ENCODE measurements at regions not wholly inside any gene's neighbourhood (a gene's known extent, or its start where the extent isn't known, plus 50 kb on each side); places are given as distances from the start of the nearest gene placed in this dataset.

DNA sequence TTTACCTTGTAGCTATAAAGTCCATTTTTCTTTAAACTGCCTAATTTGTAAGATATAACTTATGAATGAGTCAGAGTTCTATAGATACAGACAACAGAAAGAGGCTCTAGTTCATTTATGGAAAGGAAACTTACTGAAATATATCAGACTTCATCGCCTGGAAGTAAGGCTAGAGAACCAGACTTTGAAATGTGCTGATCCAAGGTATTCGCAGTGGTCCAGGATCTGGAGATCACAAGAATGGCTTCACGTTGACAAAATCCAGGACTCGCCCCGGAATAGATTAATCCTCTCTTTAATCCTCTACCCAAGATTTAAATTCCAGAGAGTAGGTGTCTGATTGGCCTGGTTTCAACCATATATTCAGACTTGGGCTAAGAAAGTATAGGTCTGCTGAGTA is 69.1 kb upstream of the LOC128125822 start:
- Histone ChIP-seq H3K27me3 (ENCODE audit: insufficient read depth, low read length) (no peaks in the 10 kb centered on the region), H3K36me3 (ENCODE audit: insufficient read depth, low read length) (no peaks in the 10 kb centered on the region), H3K27ac (ENCODE audit: low read depth, low read length) (no peak overlapping the region), H3K4me3 (ENCODE audit: low read length in 2 of 2) (no peak overlapping the region), H3K9me3 (ENCODE audit: control insufficient read depth in 1 of 2, low read length in 2 of 2) (no peaks in the 10 kb centered on the region), H3K4me1 (ENCODE audit: insufficient read depth, low read length) (no peaks in the 10 kb centered on the region)
- DNase-seq, result no peak
- intact Hi-C loops (cut with micrococcal nuclease), result loop anchor here (10.0 kb wide), 1 partner anchor 262 kb away; no protein-coding TSS in a partner anchor
- Mint-ChIP-seq H3K9me3 (no peaks in the 10 kb centered on the region), H3K4me1 (no peaks in the 10 kb centered on the region), H3K4me3 (no peak overlapping the region), H3K27ac (peak overlapping the region in 1 of 7 donors; percentile 31), H3K36me3 (no peaks in the 10 kb centered on the region), H3K27me3 (peaks cover 3% of the 10 kb centered on the region in 2 donors)
- ChIA-PET CTCF (ENCODE audit: partially characterized antibody) (no interaction called here), POLR2A (ENCODE audit: partially characterized antibody) (no interaction called here)

DNA sequence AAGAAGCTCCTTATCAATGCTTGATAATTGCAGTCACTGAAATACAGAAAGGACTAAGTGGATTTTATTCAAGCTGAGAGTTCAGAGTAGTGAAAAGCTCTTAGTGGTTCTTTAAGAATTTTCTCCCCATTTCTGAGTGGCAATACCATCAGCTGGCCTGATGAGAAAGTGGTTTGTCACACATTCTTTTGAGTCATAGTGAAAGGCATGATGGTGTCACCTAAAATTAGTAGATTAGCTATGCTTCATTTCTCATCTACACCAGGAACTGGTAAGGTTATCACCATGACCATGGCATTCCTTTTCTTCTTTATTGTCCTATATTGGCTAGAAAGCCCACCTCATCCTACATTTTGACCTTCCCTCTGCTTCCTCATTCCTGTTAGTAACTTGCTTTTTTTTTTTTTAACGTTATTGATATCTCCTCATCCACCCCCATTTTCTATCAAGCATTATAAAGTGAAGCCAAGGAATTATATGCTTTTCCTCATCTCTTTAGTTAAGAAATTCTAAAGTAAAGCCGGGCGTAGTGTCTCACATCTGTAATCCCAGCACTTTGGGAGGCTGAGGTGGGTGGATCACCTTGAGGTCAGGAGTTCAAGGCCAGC is 67.4 kb upstream of the LOC128125822 start:
- CTCF ChIA-PET (ENCODE audit: partially characterized antibody), result no interaction called here
- intact Hi-C loops (cut with micrococcal nuclease), result loop anchor here (10.0 kb wide), 1 partner anchor 260 kb away; no protein-coding TSS in a partner anchor
- H3K27me3 Mint-ChIP-seq, result peaks cover under 1 to 3% of the 10 kb centered on the region in 2 donors

GRCh38 chr6:63507096-63507495 is 65.2 kb upstream of the LOC128125822 start:
- Mint-ChIP-seq H3K27me3 (peaks cover 0 to 3% of the 10 kb centered on the region in 2 donors), H3K4me3 (no peak overlapping the region), H3K4me1 (no peaks in the 10 kb centered on the region), H3K27ac (no peak overlapping the region), H3K9me3 (no peaks in the 10 kb centered on the region), H3K36me3 (no peaks in the 10 kb centered on the region)
- ChIA-PET POLR2A (ENCODE audit: partially characterized antibody) (no interaction called here), CTCF (ENCODE audit: partially characterized antibody) (no interaction called here)
- Histone ChIP-seq H3K4me3 (ENCODE audit: low read length in 2 of 2) (no peak overlapping the region), H3K27ac (ENCODE audit: low read depth, low read length) (no peak overlapping the region), H3K36me3 (ENCODE audit: insufficient read depth, low read length) (no peaks in the 10 kb centered on the region), H3K9me3 (ENCODE audit: control insufficient read depth in 1 of 2, low read length in 2 of 2) (no peaks in the 10 kb centered on the region), H3K27me3 (ENCODE audit: insufficient read depth, low read length) (no peaks in the 10 kb centered on the region), H3K4me1 (ENCODE audit: insufficient read depth, low read length) (no peaks in the 10 kb centered on the region)
- intact Hi-C loops (cut with micrococcal nuclease), result loop anchor here (10.0 kb wide), 1 partner anchor 258 kb away; no protein-coding TSS in a partner anchor
- DNase-seq, result no peak

More for the DNA sequence above, 67.4 kb upstream of the LOC128125822 start:
- no peaks in the 10 kb centered on the region for H3K4me1 ChIP-seq (ENCODE audit: insufficient read depth, low read length)
- H3K4me1 Mint-ChIP-seq, result no peaks in the 10 kb centered on the region
- no peaks in the 10 kb centered on the region for H3K36me3 ChIP-seq (ENCODE audit: insufficient read depth, low read length)
- no peaks in the 10 kb centered on the region for H3K9me3 Mint-ChIP-seq
- no peak for DNase-seq
- POLR2A ChIA-PET (ENCODE audit: partially characterized antibody), result no interaction called here
- H3K27me3 ChIP-seq (ENCODE audit: insufficient read depth, low read length), result no peaks in the 10 kb centered on the region
- H3K27ac ChIP-seq (ENCODE audit: low read depth, low read length), result no peak overlapping the region
- no peak overlapping the region for H3K27ac Mint-ChIP-seq
- no peaks in the 10 kb centered on the region for H3K36me3 Mint-ChIP-seq
- H3K9me3 ChIP-seq (ENCODE audit: control insufficient read depth in 1 of 2, low read length in 2 of 2), result no peaks in the 10 kb centered on the region
- no peak overlapping the region for H3K4me3 Mint-ChIP-seq
- no peak overlapping the region for H3K4me3 ChIP-seq (ENCODE audit: low read length in 2 of 2)

DNA sequence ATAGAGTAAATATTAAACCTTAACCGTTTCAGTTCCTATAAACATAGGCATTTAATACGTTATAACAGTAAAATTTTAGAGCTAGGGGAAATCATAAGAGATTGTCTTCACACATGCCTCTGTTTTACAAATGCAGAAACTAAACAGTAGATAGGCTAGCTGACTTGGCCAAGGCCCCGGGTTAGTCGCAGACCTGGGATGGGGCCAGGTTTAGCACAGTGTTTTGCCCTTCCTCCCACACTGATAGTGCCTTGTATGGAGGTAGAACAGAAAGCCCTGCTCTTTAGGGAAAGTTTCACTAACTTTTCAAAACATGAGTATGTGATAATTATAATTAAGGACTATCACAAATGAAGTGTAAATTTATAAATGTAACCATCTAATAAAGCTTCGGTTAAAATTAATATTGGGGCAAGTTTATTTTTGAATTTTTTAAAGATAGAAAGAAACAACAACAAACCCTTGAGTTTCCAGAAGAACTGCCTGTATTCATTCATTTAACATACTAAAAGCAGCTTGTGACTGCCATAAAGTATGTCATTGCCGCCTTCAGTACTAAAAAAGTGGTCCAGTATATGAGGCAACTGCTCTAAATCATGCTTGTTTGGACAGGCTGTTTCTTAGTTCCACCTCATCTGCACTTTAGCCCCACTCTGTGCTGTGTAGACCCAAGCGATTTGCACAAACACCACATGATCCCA is 62.5 kb upstream of the LOC128125822 start:
- H3K27me3 Mint-ChIP-seq, result peaks cover 0 to 4% of the 10 kb centered on the region in 2 donors
- Histone ChIP-seq H3K27ac (ENCODE audit: low read depth, low read length) (no peak overlapping the region), H3K9me3 (ENCODE audit: control insufficient read depth in 1 of 2, low read length in 2 of 2) (no peaks in the 10 kb centered on the region), H3K27me3 (ENCODE audit: insufficient read depth, low read length) (no peaks in the 10 kb centered on the region), H3K4me3 (ENCODE audit: low read length in 2 of 2) (no peak overlapping the region), H3K4me1 (ENCODE audit: insufficient read depth, low read length) (no peaks in the 10 kb centered on the region), H3K36me3 (ENCODE audit: insufficient read depth, low read length) (no peaks in the 10 kb centered on the region)
- CTCF ChIA-PET (ENCODE audit: partially characterized antibody), result no interaction called here
- H3K9me3 Mint-ChIP-seq, result no peaks in the 10 kb centered on the region
- H3K27ac Mint-ChIP-seq, result no peak overlapping the region
- H3K36me3 Mint-ChIP-seq, result no peaks in the 10 kb centered on the region
- no peaks in the 10 kb centered on the region for H3K4me1 Mint-ChIP-seq
- POLR2A ChIA-PET (ENCODE audit: partially characterized antibody), result no interaction called here
- intact Hi-C loops (cut with micrococcal nuclease), result loop anchor here (10.0 kb wide), 1 partner anchor 255 kb away; no protein-coding TSS in a partner anchor
- DNase-seq, result no peak
- H3K4me3 Mint-ChIP-seq, result no peak overlapping the region

DNA sequence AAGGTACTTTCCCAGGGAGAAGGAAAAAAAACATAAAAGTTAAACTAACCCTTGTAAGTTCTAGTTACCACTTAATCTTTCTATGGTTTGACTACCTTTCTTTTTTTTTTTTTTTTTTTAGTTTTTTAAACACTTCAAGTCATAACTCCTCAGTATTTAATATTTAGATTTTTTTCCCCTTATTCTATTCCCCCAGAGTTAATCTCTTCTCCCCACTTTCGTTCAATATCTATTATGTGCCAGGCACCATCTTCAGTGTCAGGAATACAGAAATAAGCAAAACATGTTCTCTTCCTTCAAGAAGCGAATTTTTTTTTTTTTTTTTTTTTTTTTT is 62.0 kb upstream of the LOC128125822 start:
- POLR2A ChIA-PET (ENCODE audit: partially characterized antibody), result no interaction called here
- Mint-ChIP-seq H3K27me3 (peaks cover 0 to 1% of the 10 kb centered on the region in 2 donors), H3K4me1 (no peaks in the 10 kb centered on the region), H3K27ac (no peak overlapping the region), H3K9me3 (no peaks in the 10 kb centered on the region), H3K4me3 (no peak overlapping the region), H3K36me3 (no peaks in the 10 kb centered on the region)
- H3K36me3 ChIP-seq (ENCODE audit: insufficient read depth, low read length), result no peaks in the 10 kb centered on the region
- H3K27ac ChIP-seq (ENCODE audit: low read depth, low read length), result no peak overlapping the region
- intact Hi-C loops (cut with micrococcal nuclease), result no loop called here
- H3K4me1 ChIP-seq (ENCODE audit: insufficient read depth, low read length), result no peaks in the 10 kb centered on the region
- DNase-seq, result no peak
- no peaks in the 10 kb centered on the region for H3K27me3 ChIP-seq (ENCODE audit: insufficient read depth, low read length)
- H3K9me3 ChIP-seq (ENCODE audit: control insufficient read depth in 1 of 2, low read length in 2 of 2), result no peaks in the 10 kb centered on the region
- CTCF ChIA-PET (ENCODE audit: partially characterized antibody), result no interaction called here
- H3K4me3 ChIP-seq (ENCODE audit: low read length in 2 of 2), result no peak overlapping the region

GRCh38 chr6:63510849-63511248 is 61.4 kb upstream of the LOC128125822 start:
- Mint-ChIP-seq H3K27ac (no peak overlapping the region), H3K27me3 (peaks cover 0 to 3% of the 10 kb centered on the region in 2 donors), H3K36me3 (no peaks in the 10 kb centered on the region), H3K4me1 (no peaks in the 10 kb centered on the region), H3K4me3 (no peak overlapping the region), H3K9me3 (no peaks in the 10 kb centered on the region)
- Histone ChIP-seq H3K4me1 (ENCODE audit: insufficient read depth, low read length) (no peaks in the 10 kb centered on the region), H3K27ac (ENCODE audit: low read depth, low read length) (no peak overlapping the region), H3K27me3 (ENCODE audit: insufficient read depth, low read length) (no peaks in the 10 kb centered on the region), H3K4me3 (ENCODE audit: low read length in 2 of 2) (no peak overlapping the region), H3K9me3 (ENCODE audit: control insufficient read depth in 1 of 2, low read length in 2 of 2) (no peaks in the 10 kb centered on the region), H3K36me3 (ENCODE audit: insufficient read depth, low read length) (no peaks in the 10 kb centered on the region)
- DNase-seq, result no peak
- CTCF ChIA-PET (ENCODE audit: partially characterized antibody), result interaction anchor here (1.2 kb wide), 1 partner anchor 253 kb away, joined by 3 read pairs; no protein-coding TSS in a partner anchor
- intact Hi-C loops (cut with micrococcal nuclease), result no loop called here
- POLR2A ChIA-PET (ENCODE audit: partially characterized antibody), result no interaction called here

DNA sequence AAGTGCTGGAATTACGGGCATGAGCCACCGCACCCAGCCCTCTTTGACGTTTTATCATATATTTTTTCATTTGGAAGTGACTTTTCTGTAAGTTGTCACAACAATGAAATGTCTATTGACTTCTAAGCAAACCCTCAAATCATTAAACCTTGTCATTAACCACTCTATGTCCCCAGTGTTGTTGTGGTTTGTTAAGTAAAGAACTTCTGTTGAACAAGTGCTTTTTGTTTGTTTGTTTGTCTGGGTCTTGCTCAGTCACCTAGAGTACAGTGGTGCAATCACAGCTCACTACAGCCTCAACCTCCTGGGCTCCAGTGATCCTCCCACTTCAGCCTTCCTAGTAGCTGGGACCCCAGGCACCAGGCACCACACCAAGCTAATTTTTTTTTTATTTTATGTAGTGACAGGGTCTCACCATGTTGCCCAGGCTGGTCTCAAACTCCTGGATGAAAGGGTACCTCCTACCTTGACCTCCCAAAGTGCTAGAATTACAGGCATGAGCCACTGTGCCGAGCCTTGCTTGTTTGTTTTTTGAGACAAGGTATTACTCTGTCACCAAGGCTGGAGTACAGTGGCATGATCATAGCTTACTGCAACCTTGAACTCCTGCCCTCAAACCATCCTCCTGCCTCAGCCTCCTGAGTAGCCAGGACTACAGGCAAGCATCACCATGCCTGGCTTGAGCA is 57.6 kb upstream of the LOC128125822 start:
- Histone ChIP-seq H3K27me3 (ENCODE audit: insufficient read depth, low read length) (no peaks in the 10 kb centered on the region), H3K4me3 (ENCODE audit: low read length in 2 of 2) (no peak overlapping the region), H3K27ac (ENCODE audit: low read depth, low read length) (no peak overlapping the region), H3K36me3 (ENCODE audit: insufficient read depth, low read length) (no peaks in the 10 kb centered on the region), H3K4me1 (ENCODE audit: insufficient read depth, low read length) (no peaks in the 10 kb centered on the region), H3K9me3 (ENCODE audit: control insufficient read depth in 1 of 2, low read length in 2 of 2) (no peaks in the 10 kb centered on the region)
- H3K36me3 Mint-ChIP-seq, result no peaks in the 10 kb centered on the region
- ChIA-PET CTCF (ENCODE audit: partially characterized antibody) (interaction anchor here (0.6 kb wide), 1 partner anchor 213 kb away, joined by 4 read pairs; no protein-coding TSS in a partner anchor), POLR2A (ENCODE audit: partially characterized antibody) (no interaction called here)
- intact Hi-C loops (cut with micrococcal nuclease), result no loop called here
- H3K4me1 Mint-ChIP-seq, result no peaks in the 10 kb centered on the region
- peaks cover 0 to 11% of the 10 kb centered on the region in 2 donors for H3K27me3 Mint-ChIP-seq
- H3K4me3 Mint-ChIP-seq, result no peak overlapping the region
- DNase-seq, result no peak
- no peak overlapping the region for H3K27ac Mint-ChIP-seq
- H3K9me3 Mint-ChIP-seq, result peaks cover 0 to 2% (median 0%) of the 10 kb centered on the region in 8 donors
